Activated CD4-positive, alpha-beta T cell treated with anti-CD3 and anti-CD28 coated beads, Interleukin-10, Interleukin-2, amounts not matched to agents 100 ng/mL and 50 ng/mL, durations not matched to agents 16 hours and 8 hours (primary cell): ENCODE measurements at regions not wholly inside any gene's neighbourhood (a gene's known extent, or its start where the extent isn't known, plus 50 kb on each side); places are given as distances from the start of the nearest gene placed in this dataset.

Experiments
- DNase-seq: peaks from one replicate; pipeline ENCODE4 v3.0.0-alpha.2; 2020

GRCh38 chr2:215529271-215529670 lies 93.4 kb upstream of the FN1 start:
- no peak for DNase-seq

GRCh38 chr2:215528555-215528954 lies 92.7 kb upstream of the FN1 start:
- no peak for DNase-seq

GRCh38 chr2:215527736-215528135 lies 91.9 kb upstream of the FN1 start:
- no peak for DNase-seq

GRCh38 chr2:215526341-215526740 lies 90.5 kb upstream of the FN1 start:
- DNase-seq, result no peak

DNA sequence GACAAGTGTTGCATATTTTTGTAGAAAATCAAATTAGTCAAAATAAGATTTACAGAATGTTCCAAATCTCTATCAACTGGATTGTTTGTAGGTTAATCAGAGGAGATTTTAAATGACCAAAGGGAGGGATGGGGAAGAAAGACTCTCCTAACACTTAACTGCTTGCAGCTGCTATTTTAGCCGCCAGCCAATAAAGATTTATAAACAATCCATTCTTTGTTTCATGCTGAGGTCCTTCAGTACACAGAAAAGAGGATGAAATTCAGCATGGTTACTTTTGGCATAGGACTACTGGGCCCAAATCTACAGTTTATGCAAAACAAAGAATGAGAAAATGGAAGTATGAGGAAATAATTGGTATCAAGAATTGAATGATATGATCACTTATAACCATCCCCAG lies 86.4 kb upstream of the FN1 start:
- DNase-seq, result no peak

DNA sequence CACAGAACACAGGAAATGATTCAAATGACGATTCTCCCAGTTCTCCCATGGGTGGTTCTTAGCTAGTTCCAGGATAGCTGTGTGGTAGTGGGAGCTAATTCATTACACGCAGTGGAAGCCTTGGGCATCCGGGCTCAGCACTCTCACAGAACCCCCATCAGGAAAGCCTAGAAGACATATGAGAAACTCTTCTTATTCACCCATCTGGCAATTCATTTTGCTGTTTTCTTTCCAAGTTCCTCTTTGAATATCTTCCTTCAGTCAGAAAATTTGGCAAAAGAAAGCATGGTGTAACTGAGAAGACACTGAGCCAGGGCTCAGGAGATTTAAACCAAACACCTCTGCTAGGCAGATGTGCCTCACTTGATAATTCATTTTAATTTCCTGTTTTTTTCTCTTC lies 85.2 kb upstream of the FN1 start:
- DNase-seq, result no peak

DNA sequence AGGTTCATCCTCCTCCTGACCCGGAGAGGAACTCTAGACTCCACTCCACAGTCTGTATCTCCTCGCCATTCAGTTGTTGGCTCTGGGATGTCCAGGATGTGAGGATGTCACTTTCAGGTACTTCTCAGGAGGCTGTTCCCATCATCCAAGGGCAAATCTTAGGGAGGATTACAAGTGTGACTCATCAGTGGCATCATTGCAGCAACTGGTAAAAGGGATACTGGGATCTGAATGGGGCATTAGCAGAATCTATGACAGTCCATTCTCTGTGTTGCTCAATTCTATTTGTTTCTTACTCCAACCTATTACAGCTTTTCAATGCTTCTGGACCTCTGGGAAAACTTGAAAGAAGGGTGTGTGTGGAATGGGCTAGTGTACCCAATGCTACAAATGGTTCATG lies 81.5 kb upstream of the FN1 start:
- DNase-seq, result no peak

- no peak for DNase-seq
Observed at GRCh38 chr2:215514516-215514915, 78.6 kb upstream of the FN1 start.

DNA sequence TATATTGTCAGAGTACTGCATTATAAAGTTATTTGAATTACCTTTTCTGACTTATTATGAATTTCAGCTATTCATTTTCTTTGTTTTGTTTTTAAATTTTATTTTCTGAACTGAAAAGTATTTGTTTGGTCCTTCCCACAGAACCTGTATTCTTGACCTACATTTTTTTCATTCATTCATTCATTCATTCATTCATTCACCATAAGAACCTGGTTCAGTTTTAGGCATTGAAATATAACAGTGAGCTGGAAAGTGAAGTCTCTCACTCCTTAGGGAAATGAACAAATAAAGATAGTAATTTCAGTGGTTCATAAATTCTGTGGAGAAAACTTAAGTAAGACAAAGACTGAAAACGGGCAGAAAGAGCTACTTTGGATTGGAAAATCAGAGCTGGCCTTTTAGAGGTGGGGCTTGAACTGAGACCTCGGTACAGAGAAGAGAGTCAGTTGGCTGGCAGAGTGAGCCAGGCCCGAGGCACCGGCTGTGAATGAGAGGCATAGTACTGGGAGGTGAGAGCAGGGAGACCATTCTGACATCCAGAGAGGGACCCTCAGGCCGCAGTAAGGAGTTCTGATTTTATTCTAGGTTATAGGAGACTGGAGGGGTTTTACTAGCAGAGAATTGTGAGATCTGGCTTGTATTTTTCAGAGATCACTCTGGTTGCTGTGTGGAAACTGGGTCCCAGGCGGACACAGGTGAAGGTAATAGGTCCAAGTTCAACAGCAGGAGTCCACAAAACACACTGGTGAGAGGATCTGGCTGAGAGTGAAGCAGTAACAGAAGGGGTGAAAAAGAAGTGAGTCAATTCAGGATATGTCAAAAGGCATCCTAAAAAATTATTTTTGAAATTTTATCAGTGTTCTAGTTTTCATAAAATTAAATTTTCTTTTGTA lies 75.8 kb upstream of the FN1 start:
- no peak for DNase-seq

GRCh38 chr2:215507836-215508235 lies 72.0 kb upstream of the FN1 start:
- DNase-seq, result no peak

DNA sequence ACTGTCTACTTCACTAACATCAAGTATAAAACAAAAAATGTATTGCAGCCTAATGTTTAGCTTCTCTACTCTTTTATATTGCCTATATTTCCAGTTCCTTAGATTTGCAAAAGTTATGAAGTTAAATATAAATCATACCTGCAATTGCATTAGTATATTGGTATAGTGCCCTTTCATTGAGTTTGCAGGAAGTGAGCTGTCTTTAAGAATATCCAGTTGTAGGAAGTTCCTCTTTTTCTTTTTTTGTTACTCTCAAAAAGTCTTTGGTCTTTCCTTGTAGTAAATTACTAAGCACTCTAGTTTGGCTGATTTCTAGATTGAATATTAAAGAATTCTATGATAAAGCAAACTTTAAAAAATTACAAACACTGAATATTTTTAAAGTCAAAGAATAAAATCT lies 71.3 kb upstream of the FN1 start:
- DNase-seq, result no peak

DNA sequence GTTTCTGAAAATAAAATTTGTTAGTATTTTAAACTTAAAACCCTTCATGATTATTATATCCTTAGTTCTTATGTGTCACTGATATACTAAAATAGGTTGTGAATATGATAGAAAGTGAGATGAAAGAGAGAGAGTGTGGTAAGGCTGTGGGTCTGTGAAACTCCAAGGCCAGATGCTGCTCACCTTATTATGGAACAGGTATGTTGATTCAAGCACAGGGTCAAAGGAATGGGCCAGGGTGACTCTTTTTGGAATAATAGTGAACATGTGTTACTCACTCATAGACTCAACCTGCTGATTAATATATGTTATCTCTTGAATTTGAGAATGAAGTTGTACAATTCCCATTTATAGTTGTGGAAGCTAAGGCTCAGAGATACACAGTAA lies 70.7 kb upstream of the FN1 start:
- DNase-seq, result no peak

- no peak for DNase-seq
Observed at GRCh38 chr2:215505044-215505786, 69.3 kb upstream of the FN1 start.

- DNase-seq, result no peak
Observed at GRCh38 chr2:215504547-215504946, 68.7 kb upstream of the FN1 start.

DNA sequence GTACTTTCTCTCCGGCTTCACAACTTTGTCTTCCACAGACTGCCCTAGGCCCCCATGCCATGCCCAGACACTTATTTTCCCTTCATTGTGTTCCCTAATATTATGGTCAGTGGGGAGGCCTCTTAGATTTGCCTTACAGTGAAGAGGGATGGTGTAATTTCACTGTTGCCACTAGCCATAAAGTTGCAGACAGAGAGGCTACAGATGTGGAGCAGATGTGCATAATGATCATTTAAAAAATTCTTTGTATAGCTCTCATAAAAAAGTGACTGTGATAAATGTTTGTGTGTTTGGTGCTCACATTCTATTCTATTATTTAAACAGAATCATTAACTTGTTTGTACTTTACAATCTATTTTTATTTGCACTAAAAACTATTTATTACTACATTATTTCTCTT lies 67.5 kb upstream of the FN1 start:
- no peak for DNase-seq

DNA sequence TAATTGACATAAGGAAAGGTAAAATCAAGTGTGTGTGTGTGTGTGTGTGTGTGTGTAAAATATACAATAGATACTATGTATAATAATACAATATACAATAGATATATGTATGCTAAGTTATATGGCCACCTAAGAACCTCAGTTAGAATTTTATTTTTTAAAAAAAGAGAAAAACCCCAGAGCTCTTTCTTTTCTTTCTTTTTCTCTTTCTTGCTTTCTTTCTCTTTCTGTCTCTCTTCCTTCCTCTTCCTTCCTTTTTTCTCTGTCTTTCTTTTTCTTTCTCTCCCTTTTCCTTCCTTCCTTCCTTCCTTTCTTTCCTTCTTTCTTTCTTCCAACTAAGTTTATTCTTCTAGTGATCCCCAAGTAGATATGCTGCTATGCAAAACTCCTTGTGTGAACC lies 64.6 kb upstream of the FN1 start:
- DNase-seq, result no peak

GRCh38 chr2:215499331-215499730 lies 63.5 kb upstream of the FN1 start:
- no peak for DNase-seq

DNA sequence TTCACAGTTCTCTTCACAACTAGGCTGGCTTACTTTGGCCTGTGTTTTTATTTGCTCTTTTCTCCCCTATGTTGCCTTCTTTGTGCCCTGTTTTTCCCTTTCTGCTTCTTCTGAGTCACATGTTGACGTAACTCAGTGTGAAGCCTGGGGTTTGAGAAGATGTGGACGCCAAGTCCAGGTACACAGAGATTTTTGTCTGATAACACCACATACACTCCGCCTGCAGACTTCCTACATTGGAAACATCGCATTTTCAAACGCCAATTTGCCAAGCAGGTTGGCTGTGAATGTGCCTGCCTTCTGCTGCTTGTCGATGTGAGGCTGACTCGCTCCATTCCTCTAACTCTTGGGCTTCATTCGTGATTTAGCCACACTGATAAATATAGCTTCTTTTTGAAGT lies 62.6 kb upstream of the FN1 start:
- DNase-seq, result no peak

GRCh38 chr2:215493376-215493775 lies 57.5 kb upstream of the FN1 start:
- DNase-seq, result no peak

DNA sequence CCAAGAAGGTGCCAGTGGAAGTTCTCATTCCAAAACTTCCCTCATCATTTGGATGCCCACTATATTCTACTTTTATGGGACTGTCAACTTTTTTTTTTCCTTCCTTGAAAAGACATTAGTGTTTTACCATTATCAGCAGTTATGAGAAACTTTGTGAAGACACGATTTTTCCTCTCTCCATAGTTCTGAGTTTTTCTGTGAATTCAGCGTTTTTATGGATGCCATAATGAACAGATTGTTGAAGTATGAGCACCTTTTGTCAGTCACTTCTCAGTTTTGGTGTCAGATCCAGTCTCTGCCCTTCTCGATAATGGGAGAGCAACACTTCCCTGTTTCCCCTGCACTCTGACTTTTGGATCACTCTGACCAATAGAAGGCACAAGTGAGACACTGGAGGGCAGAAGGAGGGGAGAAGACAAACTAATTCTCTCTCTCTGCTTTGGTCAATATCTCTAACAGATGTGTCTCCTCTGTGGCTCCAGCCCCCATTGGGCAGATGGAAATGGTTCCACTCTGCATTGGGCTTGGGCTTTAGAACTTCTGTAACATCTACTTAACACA lies 53.5 kb upstream of the FN1 start:
- no peak for DNase-seq

GRCh38 chr2:215487002-215487372 lies 51.1 kb upstream of the FN1 start:
- DNase-seq, result no peak

- no peak for DNase-seq
Observed at GRCh38 chr2:215486291-215487001, 50.6 kb upstream of the FN1 start.
